Endodermal cell (in vitro differentiated cells): ENCODE measurements at regions not wholly inside any gene's neighbourhood (a gene's known extent, or its start where the extent isn't known, plus 50 kb on each side); places are given as distances from the start of the nearest gene placed in this dataset.
A peak's percentile ranks its signal among the peaks of the same experiment; 100 is the strongest.

Experiments
- DNase-seq: peaks from one replicate; pipeline ENCODE4 v3.0.0-alpha.2; 2017
- H3K27ac ChIP-seq: 2 replicates; pipeline ENCODE4 v1.5.1; 2013; ENCODE audit warnings: mild to moderate bottlenecking, low read depth, low read length, moderate library complexity
- H3K27me3 ChIP-seq: 2 replicates; pipeline ENCODE4 v1.6.1; 2013; ENCODE audit warnings: mild to moderate bottlenecking, low read length, moderate library complexity; ENCODE audit not compliant: insufficient read depth, control insufficient read depth, poor library complexity, severe bottlenecking
- H3K36me3 ChIP-seq: 2 replicates; pipeline ENCODE4 v1.7.0; 2013; ENCODE audit warnings: mild to moderate bottlenecking, low read length, moderate library complexity; ENCODE audit not compliant: control insufficient read depth, insufficient read depth
- H3K4me1 ChIP-seq: one replicate; pipeline ENCODE4 v1.7.0; 2013; ENCODE audit warnings: low read length; ENCODE audit not compliant: control insufficient read depth, insufficient read depth
- H3K4me3 ChIP-seq: 2 replicates; pipeline ENCODE4 v1.5.1; 2013; ENCODE audit warnings: mild to moderate bottlenecking, low read length, moderate library complexity
- H3K9ac ChIP-seq: 2 replicates; pipeline ENCODE4 v1.6.1; 2013; ENCODE audit warnings: mild to moderate bottlenecking, low read length, moderate library complexity; ENCODE audit not compliant: poor library complexity, severe bottlenecking; ENCODE audit errors: extremely low read depth
- H3K9me3 ChIP-seq: 2 replicates; pipeline ENCODE4 v1.6.1; 2013; ENCODE audit warnings: mild to moderate bottlenecking, low read length, moderate library complexity; ENCODE audit not compliant: control insufficient read depth
- H3K27ac Mint-ChIP-seq: 2 replicates; pipeline ENCODE4 v1.8.0; 2020; ENCODE audit warnings: mixed read lengths
- H3K27me3 Mint-ChIP-seq: 2 replicates; pipeline ENCODE4 v1.8.0; 2021; ENCODE audit warnings: mild to moderate bottlenecking, mixed read lengths; ENCODE audit not compliant: insufficient read depth
- H3K36me3 Mint-ChIP-seq: 2 replicates; pipeline ENCODE4 v1.8.0; 2020; ENCODE audit warnings: low read depth, mixed read lengths
- H3K4me1 Mint-ChIP-seq: 2 replicates; pipeline ENCODE4 v1.8.0; 2020; ENCODE audit warnings: mixed read lengths
- H3K4me3 Mint-ChIP-seq: 2 replicates; pipeline ENCODE4 v1.8.0; 2020; ENCODE audit warnings: mild to moderate bottlenecking, moderate library complexity, mixed read lengths
- H3K9me3 Mint-ChIP-seq: 2 replicates; pipeline ENCODE4 v1.8.0; 2020; ENCODE audit warnings: mild to moderate bottlenecking, mixed read lengths
- CTCF ChIP-seq: fragments of 200-600 bp; sonication (generic); conservative IDR thresholded peaks from 2 replicates; pipeline ENCODE4 v1.5.0; 2021; ENCODE audit warnings: antibody characterized with exemption, mild to moderate bottlenecking
- WGBS, 2 experiments: methylation state at CpG; one replicate each; pipeline versions ENCODE4 v1.1.5 to v1.1.7; 2013; ENCODE audit warnings: missing lambda C conversion rate in 2 of 2, mixed read lengths in 1 of 2; ENCODE audit not compliant: insufficient coverage in 1 of 2, insufficient read length in 1 of 2; 5-methylcytosine and 5-hydroxymethylcytosine counted together

GRCh38 chr10:81093056-81093455, 555.4 kb downstream of the SH2D4B start:
- Histone ChIP-seq H3K4me1 (no peaks in the 10 kb centered on the region), H3K27ac (no peak overlapping the region), H3K4me3 (no peak overlapping the region), H3K36me3 (no peaks in the 10 kb centered on the region), H3K9me3 (no peaks in the 10 kb centered on the region), H3K9ac (no peak overlapping the region), H3K27me3 (no peaks in the 10 kb centered on the region)
- whole genome bisulfite sequencing, 2 experiments, result 80 to 92% methylated on average over 1 to 5 of the region's 6 CpGs
- no peak for DNase-seq
- Mint-ChIP-seq H3K36me3 (no peaks in the 10 kb centered on the region), H3K4me3 (no peak overlapping the region), H3K9me3 (no peaks in the 10 kb centered on the region), H3K4me1 (peaks cover 2% of the 10 kb centered on the region), H3K27me3 (no peaks in the 10 kb centered on the region), H3K27ac (peak overlapping the region; percentile 36)
- TF ChIP-seq CTCF, result no peak

- no peak for TF ChIP-seq CTCF
Measured at GRCh38 chr10:81095238-81095637, 557.5 kb downstream of the SH2D4B start.

GRCh38 chr10:81096558-81096957, 558.9 kb downstream of the SH2D4B start:
- Histone ChIP-seq H3K9me3 (no peaks in the 10 kb centered on the region), H3K27ac (no peak overlapping the region), H3K4me1 (no peaks in the 10 kb centered on the region), H3K9ac (no peak overlapping the region), H3K4me3 (no peak overlapping the region), H3K36me3 (no peaks in the 10 kb centered on the region), H3K27me3 (no peaks in the 10 kb centered on the region)
- H3K27ac Mint-ChIP-seq, result no peak overlapping the region
- TF ChIP-seq CTCF, result no peak
- H3K4me3 Mint-ChIP-seq, result no peak overlapping the region
- no CpG with 5 or more reads among the region's 1 CpG for WGBS, 2 experiments
- no peaks in the 10 kb centered on the region for H3K9me3 Mint-ChIP-seq
- no peaks in the 10 kb centered on the region for H3K36me3 Mint-ChIP-seq
- no peak for DNase-seq
- no peaks in the 10 kb centered on the region for H3K27me3 Mint-ChIP-seq
- H3K4me1 Mint-ChIP-seq, result peaks cover under 1% of the 10 kb centered on the region

More at GRCh38 chr10:81095238-81095637, 557.5 kb downstream of the SH2D4B start:
- H3K4me3 ChIP-seq, result no peak overlapping the region
- no peak overlapping the region for H3K27ac Mint-ChIP-seq
- no peaks in the 10 kb centered on the region for H3K9me3 Mint-ChIP-seq
- H3K27me3 Mint-ChIP-seq, result no peaks in the 10 kb centered on the region
- 100% methylated on average over 2 of the region's 2 CpGs; no CpG with 5 or more reads in 1 of the 2 experiments for WGBS, 2 experiments
- no peak overlapping the region for H3K27ac ChIP-seq
- no peak overlapping the region for H3K9ac ChIP-seq
- H3K36me3 Mint-ChIP-seq, result no peaks in the 10 kb centered on the region
- H3K4me3 Mint-ChIP-seq, result no peak overlapping the region
- DNase-seq, result no peak
- no peaks in the 10 kb centered on the region for H3K27me3 ChIP-seq
- no peaks in the 10 kb centered on the region for H3K36me3 ChIP-seq
- no peaks in the 10 kb centered on the region for H3K4me1 ChIP-seq
- peaks cover 2% of the 10 kb centered on the region for H3K4me1 Mint-ChIP-seq
- no peaks in the 10 kb centered on the region for H3K9me3 ChIP-seq
